GM12878 (cell line): ENCODE measurements at regions not wholly inside any gene's neighbourhood (a gene's known extent, or its start where the extent isn't known, plus 50 kb on each side); places are given as distances from the start of the nearest gene placed in this dataset.

ENCODE experiments used
- ATAC-seq: fragments of 200-7000 bp; cut with Tn5 transposase; 3 replicates; pipeline ENCODE4 v1.9.1; 2020; ENCODE audit warnings: mild to moderate bottlenecking, moderate library complexity
- BruUV-seq: library from RNA; stranded (reverse); fragments of 400-500 nt; replicated peaks from 2 replicates; lab custom pipeline; 2021; lab: Mats Ljungman, UMichigan
- CTCF ChIA-PET: fragments of 300-600 bp; sonication (Branson Sonifier 250); formaldehyde crosslinking; extraction: SDS; loops from one replicate; lab custom pipeline; 2021; ENCODE audit warnings: inconsistent platforms; lab: Yijun Ruan, JAX
- POLR2A ChIA-PET: fragments of 350-600 bp; formaldehyde crosslinking; extraction: SDS; loops from one replicate; lab custom pipeline; 2021; ENCODE audit warnings: inconsistent platforms; lab: Charles Lee
- RAD21 ChIA-PET: fragments of 300-600 bp; sonication (Branson Sonifier 250); formaldehyde crosslinking; loops from one replicate; lab custom pipeline; 2023; ENCODE audit warnings: antibody characterized with exemption; ENCODE audit not compliant: unreplicated experiment; lab: Charles Lee
- SMC1A ChIA-PET: fragments of 300-600 bp; sonication (Branson Sonifier 250); formaldehyde crosslinking; loops from one replicate; lab custom pipeline; 2023; ENCODE audit not compliant: unreplicated experiment, uncharacterized antibody; lab: Charles Lee
- DNase-seq: peaks from one replicate; pipeline ENCODE4 v3.0.0-alpha.2; 2011; ENCODE audit warnings: low read depth, low spot score
- FAIRE-seq: peaks from 3 replicates; lab custom pipeline; 2011; peaks lifted over from hg19 to GRCh38; lab: Jason Lieb, UNC
- H2AFZ ChIP-seq: 2 replicates; pipeline ENCODE4 v1.6.0; 2011; ENCODE audit warnings: low read depth, low read length, control low read depth; ENCODE audit not compliant: control insufficient read depth
- H3K27ac ChIP-seq: 2 replicates; pipeline ENCODE4 v1.5.1; 2011; ENCODE audit warnings: control low read depth; ENCODE audit not compliant: control insufficient read depth, insufficient read depth
- H3K27me3 ChIP-seq, 2 experiments: replicated peaks in 1 of 2; 2 replicates each; pipeline versions ENCODE4 v1.6.0 to v1.6.1; 2011; ENCODE audit warnings: low read length in 1 of 2; ENCODE audit not compliant: control insufficient read depth in 2 of 2, insufficient read depth in 2 of 2
- H3K36me3 ChIP-seq, 2 experiments: 2 replicates each; pipeline ENCODE4 v1.5.1; 2011; ENCODE audit warnings: low read length in 1 of 2; ENCODE audit not compliant: control insufficient read depth in 2 of 2, insufficient read depth in 2 of 2
- H3K4me1 ChIP-seq: 2 replicates; pipeline ENCODE4 v1.6.1; 2011; ENCODE audit warnings: mild to moderate bottlenecking, low read length, moderate library complexity, mixed read lengths; ENCODE audit not compliant: control insufficient read depth, insufficient read depth
- H3K4me2 ChIP-seq: 2 replicates; pipeline ENCODE4 v1.6.0; 2011; ENCODE audit warnings: control low read depth; ENCODE audit not compliant: control insufficient read depth, insufficient read depth
- H3K4me3 ChIP-seq: fragments of 200-600 bp; sonication (generic); 2 replicates; pipeline ENCODE4 v1.5.1; 2016
- H3K79me2 ChIP-seq: 2 replicates; pipeline ENCODE4 v1.6.0; 2011; ENCODE audit warnings: low read length; ENCODE audit not compliant: control insufficient read depth, insufficient read depth
- H3K9ac ChIP-seq: 2 replicates; pipeline ENCODE4 v1.8.0; 2011; ENCODE audit warnings: low read length, control low read depth, mixed read lengths; ENCODE audit not compliant: control insufficient read depth, insufficient read depth
- H3K9me3 ChIP-seq: replicated peaks from 3 replicates; pipeline ENCODE4 v1.5.1; 2011; ENCODE audit warnings: mild to moderate bottlenecking, low read length; ENCODE audit not compliant: control insufficient read depth, insufficient read depth
- H4K20me1 ChIP-seq: 2 replicates; pipeline ENCODE4 v1.6.0; 2011; ENCODE audit not compliant: control insufficient read depth, insufficient read depth
- BRCA1 ChIP-seq: IDR thresholded peaks from 2 replicates; pipeline ENCODE4 v1.6.1; 2011; ENCODE audit warnings: low read depth, low read length, improper control_type of control experiment
- CBFB ChIP-seq: IDR thresholded peaks from 2 replicates; pipeline ENCODE4 v1.6.1; 2016; ENCODE audit warnings: antibody characterized with exemption, low read depth
- CBX3 ChIP-seq: fragments of 200-600 bp; sonication (generic); IDR thresholded peaks from 2 replicates; pipeline ENCODE4 v1.6.1; 2016; ENCODE audit warnings: low read depth, borderline replicate concordance
- ESRRA ChIP-seq: IDR thresholded peaks from 2 replicates; pipeline ENCODE4 v1.6.1; 2012; ENCODE audit warnings: mild to moderate bottlenecking, low read length, improper control_type of control experiment
- LARP7 ChIP-seq: fragments of 450-650 bp; IDR thresholded peaks from 2 replicates; pipeline ENCODE4 v1.6.1; 2017; ENCODE audit warnings: mild to moderate bottlenecking
- MEF2B ChIP-seq: fragments of 450-650 bp; IDR thresholded peaks from 2 replicates; pipeline ENCODE4 v1.6.1; 2018; ENCODE audit warnings: mild to moderate bottlenecking, moderate library complexity; ENCODE audit not compliant: partially characterized antibody, poor library complexity, severe bottlenecking
- NR2C1 ChIP-seq: fragments of 450-650 bp; IDR thresholded peaks from 2 replicates; pipeline ENCODE4 v1.6.1; 2017; ENCODE audit warnings: antibody characterized with exemption, mild to moderate bottlenecking, moderate library complexity
- RFX5 ChIP-seq: IDR thresholded peaks from 2 replicates; pipeline ENCODE4 v1.6.1; 2011; ENCODE audit warnings: low read depth, low read length, improper control_type of control experiment
- SPI1 ChIP-seq: IDR thresholded peaks from 2 replicates; pipeline ENCODE4 v1.6.1; 2011; ENCODE audit warnings: low read depth, mild to moderate bottlenecking, low read length, moderate library complexity, borderline replicate concordance; ENCODE audit not compliant: insufficient read depth
- TBL1XR1 ChIP-seq: IDR thresholded peaks from 2 replicates; pipeline ENCODE4 v1.6.1; 2012; ENCODE audit warnings: low read depth, low read length, improper control_type of control experiment
- YY1 ChIP-seq: IDR thresholded peaks from 2 replicates; pipeline ENCODE4 v1.6.1; 2011; ENCODE audit warnings: low read depth, mild to moderate bottlenecking, low read length
- ZZZ3 ChIP-seq: IDR thresholded peaks from 2 replicates; pipeline ENCODE4 v1.6.1; 2011; ENCODE audit warnings: low read depth; ENCODE audit not compliant: control insufficient read depth, insufficient read length
- WGBS: methylation state at CpG from one replicate; pipeline ENCODE4 v1.1.6; 2016; ENCODE audit warnings: low lambda C conversion rate; ENCODE audit not compliant: insufficient replicate concordance, insufficient coverage; ENCODE audit errors: missing lambda C conversion rate; 5-methylcytosine and 5-hydroxymethylcytosine counted together
- in situ Hi-C: fragments of 300-500 bp; cut with MboI; formaldehyde crosslinking; loops from 9 replicates; pipeline ENCODE4 v1.14.3; 2018; ENCODE audit warnings: mixed read lengths
- intact Hi-C: fragments of 100-400 bp; cut with micrococcal nuclease; formaldehyde crosslinking; loops from one replicate; pipeline ENCODE4 v1.14.2; 2022; ENCODE audit not compliant: unreplicated experiment

- in situ Hi-C loops = no loop called here
- POLR2A ChIA-PET = no interaction called here
Measured at GRCh38 chr1:38613996-38614395, 245.6 kb downstream of the RRAGC start.

GRCh38 chr1:38612951-38613350, 246.6 kb downstream of the RRAGC start:
- no peaks in the 10 kb centered on the region for H4K20me1 ChIP-seq
- H3K27me3 ChIP-seq = peaks cover 0 to 1% of the 10 kb centered on the region in 2 experiments; a peak in 3 of 4 replicates
- no peak overlapping the region for H2AFZ ChIP-seq
- no TSS peak for BruUV-seq
- CTCF ChIA-PET = no interaction called here
- no peaks in the 10 kb centered on the region for H3K36me3 ChIP-seq
- POLR2A ChIA-PET = no interaction called here
- SMC1A ChIA-PET = no interaction called here
- ATAC-seq (no peak), FAIRE-seq (no peak), DNase-seq (no peak)
- no peaks in the 10 kb centered on the region for H3K4me1 ChIP-seq
- WGBS = 38% methylated on average over 6 of the region's 6 CpGs
- no peak overlapping the region for H3K4me3 ChIP-seq
- RAD21 ChIA-PET = no interaction called here
- H3K9me3 ChIP-seq = no peaks in the 10 kb centered on the region; the same call in 2 of the 3 replicates
- no peak overlapping the region for H3K27ac ChIP-seq
- no peak overlapping the region for H3K4me2 ChIP-seq
- no peak for TF ChIP-seq MEF2B
- no peak for TF ChIP-seq ZZZ3
- TF ChIP-seq TBL1XR1 = no peak
- no peak for TF ChIP-seq CBFB
- no peak for TF ChIP-seq LARP7
- no peak for TF ChIP-seq CBX3
- no peak for TF ChIP-seq NR2C1
- no peak for TF ChIP-seq BRCA1
- no peak for TF ChIP-seq ESRRA
- no peak for TF ChIP-seq SPI1
- TF ChIP-seq RFX5 = no peak
- in situ Hi-C loops (no loop called here), intact Hi-C loops (no loop called here)
- H3K9ac ChIP-seq = no peak overlapping the region
- H3K79me2 ChIP-seq = no peaks in the 10 kb centered on the region

More at GRCh38 chr1:38613996-38614395, 245.6 kb downstream of the RRAGC start:
- no peaks in the 10 kb centered on the region for H4K20me1 ChIP-seq
- DNase-seq (no peak), FAIRE-seq (no peak)
- no peak overlapping the region for H3K9ac ChIP-seq
- no peak overlapping the region for H2AFZ ChIP-seq
- no peaks in the 10 kb centered on the region for H3K36me3 ChIP-seq
- peaks cover 0 to 1% of the 10 kb centered on the region in 2 experiments; a peak in 3 of 4 replicates for H3K27me3 ChIP-seq
- ChIA-PET CTCF (no interaction called here), RAD21 (no interaction called here)
- no peak overlapping the region for H3K4me2 ChIP-seq
- no peaks in the 10 kb centered on the region for H3K79me2 ChIP-seq
- no TSS peak for BruUV-seq
- intact Hi-C loops = no loop called here
- 58% methylated on average over 8 of the region's 8 CpGs for WGBS
- TF ChIP-seq YY1 = no peak
- TF ChIP-seq, all 136 proteins: peak for 0
- SMC1A ChIA-PET = interaction anchor here (1.7 kb wide), 1 partner anchor 9 kb away, joined by 4 read pairs; no protein-coding TSS in a partner anchor
- Histone ChIP-seq H3K27ac (no peak overlapping the region), H3K9me3 (no peaks in the 10 kb centered on the region; the same call in 2 of the 3 replicates), H3K4me1 (no peaks in the 10 kb centered on the region), H3K4me3 (no peak overlapping the region)
- no peak for ATAC-seq
